ENCODE measurements at regions not wholly inside any gene's neighbourhood (a gene's known extent, or its start where the extent isn't known, plus 50 kb on each side); places are given as distances from the start of the nearest gene placed in this dataset.

GRCh38 chr3:61334783-61335182 lies 83.5 kb upstream of the FHIT start:
- H3K27ac ChIP-seq: no peak overlapping the region
- no peaks in the 10 kb centered on the region for H3K4me1 ChIP-seq
- H3K9me3 ChIP-seq: peaks cover 0 to 2% (median 0%) of the 10 kb centered on the region in 3 donors
- no peaks in the 10 kb centered on the region for H3K27me3 ChIP-seq
- WGBS, 2 donors (ENCODE audit: low coverage in 1 of 2): 88 to 92% methylated on average over 1 to 2 of the region's 2 CpGs
- H3K4me3 ChIP-seq: no peak overlapping the region
- no peaks in the 10 kb centered on the region for H3K36me3 ChIP-seq
- TF ChIP-seq EP300 (IDR thresholded peaks at IDR 0.05): no peak
- no peak for TF ChIP-seq CTCF (IDR thresholded peaks at IDR 0.05)
- no peak for TF ChIP-seq POLR2A (IDR thresholded peaks at IDR 0.05)
- TF ChIP-seq POLR2AphosphoS5 (IDR thresholded peaks at IDR 0.05): no peak
- no peak for ATAC-seq

GRCh38 chr3:61340931-61341461 lies 89.7 kb upstream of the FHIT start:
- no peak for ATAC-seq
- H3K27me3 ChIP-seq: no peaks in the 10 kb centered on the region
- no peak overlapping the region for H3K27ac ChIP-seq
- H3K4me3 ChIP-seq: no peak overlapping the region
- TF ChIP-seq POLR2AphosphoS5 (IDR thresholded peaks at IDR 0.05): no peak
- TF ChIP-seq EP300 (IDR thresholded peaks at IDR 0.05): no peak
- no peak for TF ChIP-seq CTCF (IDR thresholded peaks at IDR 0.05)
- TF ChIP-seq POLR2A (IDR thresholded peaks at IDR 0.05): no peak
- WGBS, 2 donors (ENCODE audit: low coverage in 1 of 2): 77 to 79% methylated on average over 5 to 7 of the region's 7 CpGs
- H3K4me1 ChIP-seq: no peaks in the 10 kb centered on the region
- H3K36me3 ChIP-seq: no peaks in the 10 kb centered on the region
- H3K9me3 ChIP-seq: peaks cover 0 to 7% (median 0%) of the 10 kb centered on the region in 3 donors

GRCh38 chr3:61343543-61343942 lies 92.3 kb upstream of the FHIT start:
- no peak overlapping the region for H3K27ac ChIP-seq
- H3K4me3 ChIP-seq: no peak overlapping the region
- H3K9me3 ChIP-seq: peaks cover 0 to 7% (median 0%) of the 10 kb centered on the region in 3 donors
- no peaks in the 10 kb centered on the region for H3K36me3 ChIP-seq
- no peaks in the 10 kb centered on the region for H3K27me3 ChIP-seq
- no peaks in the 10 kb centered on the region for H3K4me1 ChIP-seq
- TF ChIP-seq CTCF (IDR thresholded peaks at IDR 0.05) (no peak), POLR2AphosphoS5 (IDR thresholded peaks at IDR 0.05) (no peak), POLR2A (IDR thresholded peaks at IDR 0.05) (no peak), EP300 (IDR thresholded peaks at IDR 0.05) (no peak)
- ATAC-seq: no peak

GRCh38 chr3:61345020-61345419 lies 93.8 kb upstream of the FHIT start:
- Histone ChIP-seq H3K4me1 (no peaks in the 10 kb centered on the region), H3K4me3 (no peak overlapping the region), H3K27ac (no peak overlapping the region), H3K36me3 (no peaks in the 10 kb centered on the region), H3K9me3 (peaks cover 0 to 2% (median 0%) of the 10 kb centered on the region in 3 donors), H3K27me3 (no peaks in the 10 kb centered on the region)
- 95 to 100% methylated on average over 2 of the region's 2 CpGs for WGBS, 2 donors (ENCODE audit: low coverage in 1 of 2)
- no peak for ATAC-seq
- TF ChIP-seq POLR2AphosphoS5 (IDR thresholded peaks at IDR 0.05) (no peak), CTCF (IDR thresholded peaks at IDR 0.05) (no peak), POLR2A (IDR thresholded peaks at IDR 0.05) (no peak), EP300 (IDR thresholded peaks at IDR 0.05) (no peak)

- TF ChIP-seq EP300 (IDR thresholded peaks at IDR 0.05) (no peak), CTCF (IDR thresholded peaks at IDR 0.05) (no peak), POLR2AphosphoS5 (IDR thresholded peaks at IDR 0.05) (no peak), POLR2A (IDR thresholded peaks at IDR 0.05) (no peak)
- Histone ChIP-seq H3K4me1 (no peaks in the 10 kb centered on the region), H3K36me3 (no peaks in the 10 kb centered on the region), H3K9me3 (no peaks in the 10 kb centered on the region), H3K4me3 (no peak overlapping the region), H3K27me3 (no peaks in the 10 kb centered on the region), H3K27ac (no peak overlapping the region)
- no peak for ATAC-seq
Observed at GRCh38 chr3:61347981-61348380, 96.7 kb upstream of the FHIT start.

Measured in gastroesophageal sphincter (tissue), 4 donors.